Stomach smooth muscle (tissue), 2 donors: ENCODE measurements at regions not wholly inside any gene's neighbourhood (a gene's known extent, or its start where the extent isn't known, plus 50 kb on each side); places are given as distances from the start of the nearest gene placed in this dataset.
"Not testable (repeated sequence)": the region's sequence is repeated elsewhere in the genome, so short reads cannot be mapped to it uniquely, and the experiment has no call there.

Experiments used
- H3K27ac ChIP-seq: one replicate; pipeline ENCODE4 v1.7.0; 2013; ENCODE audit warnings: mild to moderate bottlenecking, low read length, inconsistent platforms
- H3K27me3 ChIP-seq, 2 donors: one replicate each; pipeline ENCODE4 v1.7.0; 2013; ENCODE audit warnings: low read length in 2 of 2; ENCODE audit not compliant: insufficient read depth in 2 of 2, control insufficient read depth in 1 of 2
- H3K36me3 ChIP-seq, 2 donors: one replicate each; pipeline ENCODE4 v1.7.0; 2013; ENCODE audit warnings: low read length in 2 of 2; ENCODE audit not compliant: control insufficient read depth in 2 of 2, insufficient read depth in 2 of 2
- H3K4me1 ChIP-seq: one replicate; pipeline ENCODE4 v1.7.0; 2013; ENCODE audit warnings: low read length; ENCODE audit not compliant: control insufficient read depth, insufficient read depth
- H3K4me3 ChIP-seq, 2 donors: one replicate each; pipeline ENCODE4 v1.7.0; 2013; ENCODE audit warnings: low read length in 2 of 2
- H3K9ac ChIP-seq, 2 donors: one replicate each; pipeline ENCODE4 v1.7.0; 2013; ENCODE audit warnings: low read length in 2 of 2, mild to moderate bottlenecking in 1 of 2
- H3K9me3 ChIP-seq, 2 donors: one replicate each; pipeline ENCODE4 v1.7.0; 2013; ENCODE audit warnings: low read length in 2 of 2; ENCODE audit not compliant: control insufficient read depth in 2 of 2
- donor health status: healthy.
- donor health status: Pancreatic carcinoma.

GRCh38 chr9:88892724-88893123 lies 98.5 kb upstream of the S1PR3 start:
- no peak overlapping the region for H3K4me3 ChIP-seq
- H3K27me3 ChIP-seq: no peaks in the 10 kb centered on the region
- no peak overlapping the region for H3K9ac ChIP-seq
- no peaks in the 10 kb centered on the region for H3K9me3 ChIP-seq
- H3K4me1 ChIP-seq: no peaks in the 10 kb centered on the region
- H3K36me3 ChIP-seq: no peaks in the 10 kb centered on the region
- no peak overlapping the region for H3K27ac ChIP-seq

DNA sequence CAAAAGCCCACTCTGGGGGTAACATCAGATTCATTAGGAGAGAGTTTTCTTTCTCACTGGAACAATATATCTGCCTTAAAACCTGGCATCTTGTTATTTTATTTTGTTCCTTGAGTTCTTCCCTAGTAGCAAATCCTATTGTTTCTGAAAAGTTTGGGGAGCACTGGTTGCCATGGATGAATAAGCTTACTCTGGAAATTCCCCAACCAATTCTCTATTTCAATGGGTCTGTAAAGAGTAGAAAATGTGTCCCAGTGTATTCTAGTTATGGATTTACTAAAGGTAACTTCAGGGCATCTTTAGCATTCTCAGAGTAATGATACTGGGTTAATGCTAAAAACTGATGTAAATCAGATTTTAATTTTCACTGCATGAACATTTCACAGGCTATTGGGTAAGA lies 94.2 kb upstream of the S1PR3 start:
- H3K9ac ChIP-seq: no peak overlapping the region
- no peak overlapping the region for H3K4me3 ChIP-seq
- H3K27ac ChIP-seq: no peak overlapping the region
- no peaks in the 10 kb centered on the region for H3K36me3 ChIP-seq
- no peaks in the 10 kb centered on the region for H3K27me3 ChIP-seq
- H3K4me1 ChIP-seq: no peaks in the 10 kb centered on the region
- H3K9me3 ChIP-seq: no peaks in the 10 kb centered on the region

GRCh38 chr9:88898039-88898720 lies 93.1 kb upstream of the S1PR3 start:
- Histone ChIP-seq H3K4me3 (no peak overlapping the region), H3K9ac (no peak overlapping the region), H3K4me1 (no peaks in the 10 kb centered on the region), H3K36me3 (no peaks in the 10 kb centered on the region), H3K9me3 (no peaks in the 10 kb centered on the region), H3K27ac (no peak overlapping the region), H3K27me3 (no peaks in the 10 kb centered on the region)

DNA sequence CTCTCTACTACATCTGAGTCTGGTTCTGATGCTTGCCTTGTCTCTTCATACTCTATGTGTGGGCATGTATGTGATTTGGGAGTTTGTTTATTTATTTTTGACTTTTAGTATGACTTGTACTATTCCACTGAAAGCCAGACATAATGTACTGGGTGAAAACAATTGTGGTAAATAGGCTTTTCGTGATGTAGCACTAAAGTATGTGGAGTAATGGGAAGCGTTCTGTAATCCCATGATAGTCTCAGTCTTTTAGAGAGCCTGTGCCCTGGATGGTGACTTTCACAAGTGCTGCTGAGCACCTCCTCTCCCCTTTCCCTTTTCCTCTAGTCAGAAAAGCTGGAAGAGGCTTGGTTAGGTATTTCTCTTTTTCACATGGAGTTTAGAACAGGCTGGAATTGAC lies 85.8 kb upstream of the S1PR3 start:
- Histone ChIP-seq H3K4me3 (no peak overlapping the region), H3K27ac (no peak overlapping the region), H3K36me3 (no peaks in the 10 kb centered on the region), H3K9ac (no peak overlapping the region), H3K9me3 (no peaks in the 10 kb centered on the region), H3K4me1 (no peaks in the 10 kb centered on the region), H3K27me3 (no peaks in the 10 kb centered on the region)

DNA sequence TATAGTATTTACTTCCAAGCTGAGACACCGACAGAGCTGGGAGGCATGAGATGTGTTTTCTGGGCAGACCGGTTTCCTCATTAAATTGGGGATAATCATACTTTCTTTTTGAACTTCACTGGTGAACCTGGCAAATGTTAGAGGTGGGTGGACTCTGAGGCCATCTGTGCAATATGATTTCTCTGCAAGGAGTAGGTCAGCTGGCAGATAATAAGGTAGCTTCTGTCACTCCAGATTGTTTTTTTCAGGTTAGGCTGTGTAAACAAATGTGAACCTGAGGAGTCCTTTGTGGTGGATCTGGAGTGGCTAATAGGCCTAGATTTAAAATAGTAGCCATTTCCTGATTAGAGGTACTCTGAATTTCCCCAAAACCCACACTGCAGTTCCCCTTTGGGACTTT lies 75.4 kb upstream of the S1PR3 start:
- Histone ChIP-seq H3K9me3 (no peaks in the 10 kb centered on the region), H3K36me3 (no peaks in the 10 kb centered on the region), H3K27ac (no peak overlapping the region), H3K27me3 (no peaks in the 10 kb centered on the region), H3K4me1 (peaks cover 14% of the 10 kb centered on the region), H3K9ac (no peak overlapping the region), H3K4me3 (no peak overlapping the region)

- Histone ChIP-seq H3K27ac (no peak overlapping the region), H3K4me1 (peaks cover 14% of the 10 kb centered on the region), H3K9ac (no peak overlapping the region), H3K4me3 (no peak overlapping the region), H3K9me3 (no peaks in the 10 kb centered on the region), H3K36me3 (no peaks in the 10 kb centered on the region), H3K27me3 (no peaks in the 10 kb centered on the region)
Measured at GRCh38 chr9:88916894-88917293, 74.4 kb upstream of the S1PR3 start.

- Histone ChIP-seq H3K27ac (no peak overlapping the region), H3K27me3 (no peaks in the 10 kb centered on the region), H3K4me3 (no peak overlapping the region)
Measured at GRCh38 chr9:88917375-88917774, 73.9 kb upstream of the S1PR3 start.

GRCh38 chr9:88918537-88918936 lies 72.7 kb upstream of the S1PR3 start:
- H3K36me3 ChIP-seq, H3K9ac ChIP-seq, H3K27ac ChIP-seq, H3K9me3 ChIP-seq, H3K27me3 ChIP-seq, H3K4me3 ChIP-seq: not testable (repeated sequence)
- H3K4me1 ChIP-seq: peaks cover 14% of the 10 kb centered on the region

More at GRCh38 chr9:88917375-88917774, 73.9 kb upstream of the S1PR3 start:
- Histone ChIP-seq H3K4me1 (peaks cover 14% of the 10 kb centered on the region), H3K36me3 (no peaks in the 10 kb centered on the region), H3K9me3 (no peaks in the 10 kb centered on the region), H3K9ac (no peak overlapping the region)

GRCh38 chr9:88920645-88921044 lies 70.6 kb upstream of the S1PR3 start:
- no peak overlapping the region for H3K9ac ChIP-seq
- H3K4me3 ChIP-seq: no peak overlapping the region
- H3K36me3 ChIP-seq: no peaks in the 10 kb centered on the region
- no peaks in the 10 kb centered on the region for H3K9me3 ChIP-seq
- peaks cover 4% of the 10 kb centered on the region for H3K4me1 ChIP-seq
- no peaks in the 10 kb centered on the region for H3K27me3 ChIP-seq
- H3K27ac ChIP-seq: no peak overlapping the region

DNA sequence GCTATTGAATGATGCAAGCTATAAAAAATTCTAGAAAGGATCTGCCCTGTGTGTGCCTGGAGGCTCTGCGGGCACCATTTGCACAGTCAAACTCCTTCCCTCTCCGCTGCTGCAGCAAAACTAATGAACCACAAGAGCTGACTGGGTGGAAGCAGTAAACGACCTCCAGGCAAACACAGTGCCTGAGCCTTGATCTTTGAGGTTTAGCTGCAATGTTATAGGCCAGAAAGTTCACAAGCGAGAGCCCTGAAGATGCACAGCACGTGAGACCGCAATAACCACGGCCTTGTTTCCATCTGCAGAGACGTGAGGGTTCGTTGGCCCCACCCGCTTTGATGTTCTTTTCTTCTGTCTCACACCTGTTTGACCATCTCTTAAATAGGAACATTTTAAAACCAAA lies 69.2 kb upstream of the S1PR3 start:
- Histone ChIP-seq H3K27ac (no peak overlapping the region), H3K4me3 (no peak overlapping the region), H3K4me1 (peaks cover 4% of the 10 kb centered on the region)

GRCh38 chr9:88923092-88923491 lies 68.2 kb upstream of the S1PR3 start:
- Histone ChIP-seq H3K36me3 (no peaks in the 10 kb centered on the region), H3K27ac (no peak overlapping the region), H3K4me1 (peaks cover 6% of the 10 kb centered on the region), H3K27me3 (no peaks in the 10 kb centered on the region), H3K9ac (no peak overlapping the region), H3K4me3 (no peak overlapping the region), H3K9me3 (no peaks in the 10 kb centered on the region)

More for the DNA sequence above, 69.2 kb upstream of the S1PR3 start:
- no peaks in the 10 kb centered on the region for H3K27me3 ChIP-seq
- no peak overlapping the region for H3K9ac ChIP-seq
- no peaks in the 10 kb centered on the region for H3K36me3 ChIP-seq
- H3K9me3 ChIP-seq: no peaks in the 10 kb centered on the region
